K562 (cell line): ENCODE measurements at regions not wholly inside any gene's neighbourhood (a gene's known extent, or its start where the extent isn't known, plus 50 kb on each side); places are given as distances from the start of the nearest gene placed in this dataset.

Source experiments
- ARID1B ChIP-seq: fragments of 450-650 bp; IDR thresholded peaks from 2 replicates; pipeline ENCODE4 v1.6.1; 2016; ENCODE audit warnings: antibody characterized with exemption, mild to moderate bottlenecking, inconsistent platforms
- ERF ChIP-seq: fragments of 450-650 bp; formaldehyde crosslinking; IDR thresholded peaks from 2 replicates; pipeline ENCODE4 v1.4.0; 2020; ENCODE audit warnings: mild to moderate bottlenecking, mixed read lengths
- GABPA ChIP-seq: fragments of 200-800 bp; sonication (Bioruptor generic); conservative IDR thresholded peaks from 2 replicates; pipeline ENCODE4 v1.6.1; 2016; ENCODE audit warnings: low read depth, missing genetic modification characterization, missing compliant biosample characterization
- L3MBTL2 ChIP-seq: fragments of 450-650 bp; IDR thresholded peaks from 2 replicates; pipeline ENCODE4 v1.6.1; 2016; ENCODE audit warnings: mild to moderate bottlenecking, moderate library complexity
- MTA3 ChIP-seq: fragments of 450-650 bp; formaldehyde crosslinking; IDR thresholded peaks from 2 replicates; pipeline ENCODE4 v1.6.1; 2017; ENCODE audit warnings: mild to moderate bottlenecking, borderline replicate concordance
- NFIC ChIP-seq: fragments of 450-650 bp; IDR thresholded peaks from 2 replicates; pipeline ENCODE4 v1.6.1; 2017; ENCODE audit warnings: mild to moderate bottlenecking, inconsistent platforms
- RAD21 ChIP-seq, 2 experiments: fragments of 250-450 bp in 1 of 2; fragments of 450-650 bp in 1 of 2; sonication (Bioruptor Pico) in 1 of 2; formaldehyde crosslinking in 1 of 2; IDR thresholded peaks in 1 of 2; conservative IDR thresholded peaks in 1 of 2; 2 replicates each; pipeline versions ENCODE4 v1.4.0 to v1.8.0; 2020 to 2022; ENCODE audit warnings: mild to moderate bottlenecking in 2 of 2, moderate library complexity in 1 of 2
- RBM25 ChIP-seq: fragments of 200-400 bp; formaldehyde crosslinking; IDR thresholded peaks from 2 replicates; pipeline ENCODE4 v1.6.1; 2018; ENCODE audit warnings: low read length, low read depth, moderate library complexity; ENCODE audit not compliant: severe bottlenecking
- ZNF24 ChIP-seq: fragments of 450-650 bp; IDR thresholded peaks from 2 replicates; pipeline ENCODE4 v1.6.1; 2016
- ZNF436 ChIP-seq: fragments of 250-450, 450-650 bp; sonication (Bioruptor Pico); formaldehyde crosslinking; IDR thresholded peaks from 2 replicates; pipeline ENCODE4 v1.7.0; 2020; ENCODE audit warnings: mild to moderate bottlenecking
- ZNF444 ChIP-seq: fragments of 250-450 bp; sonication (Bioruptor Pico); IDR thresholded peaks from 2 replicates; pipeline ENCODE4 v1.4.0; 2020; ENCODE audit warnings: mild to moderate bottlenecking, moderate library complexity
- TF ChIP-seq, protein P1 (sequence below), 2 experiments: fragments of 450-650 bp; IDR thresholded peaks; 2 replicates each; pipeline ENCODE4 v1.6.1; 2018; ENCODE audit warnings: mild to moderate bottlenecking in 2 of 2, low read depth in 1 of 2; ENCODE audit not compliant: partially characterized antibody in 2 of 2
- TF ChIP-seq, protein P2 (sequence below), 2 experiments: fragments of 450-650 bp in 1 of 2; sonication (generic) in 1 of 2; formaldehyde crosslinking in 1 of 2; IDR thresholded peaks; 2 replicates each; pipeline versions ENCODE4 v1.7.1 to v1.9.0; 2016 to 2022; ENCODE audit warnings: inconsistent platforms in 1 of 2, mild to moderate bottlenecking in 1 of 2, missing genetic modification reagents in 1 of 2

DNA sequence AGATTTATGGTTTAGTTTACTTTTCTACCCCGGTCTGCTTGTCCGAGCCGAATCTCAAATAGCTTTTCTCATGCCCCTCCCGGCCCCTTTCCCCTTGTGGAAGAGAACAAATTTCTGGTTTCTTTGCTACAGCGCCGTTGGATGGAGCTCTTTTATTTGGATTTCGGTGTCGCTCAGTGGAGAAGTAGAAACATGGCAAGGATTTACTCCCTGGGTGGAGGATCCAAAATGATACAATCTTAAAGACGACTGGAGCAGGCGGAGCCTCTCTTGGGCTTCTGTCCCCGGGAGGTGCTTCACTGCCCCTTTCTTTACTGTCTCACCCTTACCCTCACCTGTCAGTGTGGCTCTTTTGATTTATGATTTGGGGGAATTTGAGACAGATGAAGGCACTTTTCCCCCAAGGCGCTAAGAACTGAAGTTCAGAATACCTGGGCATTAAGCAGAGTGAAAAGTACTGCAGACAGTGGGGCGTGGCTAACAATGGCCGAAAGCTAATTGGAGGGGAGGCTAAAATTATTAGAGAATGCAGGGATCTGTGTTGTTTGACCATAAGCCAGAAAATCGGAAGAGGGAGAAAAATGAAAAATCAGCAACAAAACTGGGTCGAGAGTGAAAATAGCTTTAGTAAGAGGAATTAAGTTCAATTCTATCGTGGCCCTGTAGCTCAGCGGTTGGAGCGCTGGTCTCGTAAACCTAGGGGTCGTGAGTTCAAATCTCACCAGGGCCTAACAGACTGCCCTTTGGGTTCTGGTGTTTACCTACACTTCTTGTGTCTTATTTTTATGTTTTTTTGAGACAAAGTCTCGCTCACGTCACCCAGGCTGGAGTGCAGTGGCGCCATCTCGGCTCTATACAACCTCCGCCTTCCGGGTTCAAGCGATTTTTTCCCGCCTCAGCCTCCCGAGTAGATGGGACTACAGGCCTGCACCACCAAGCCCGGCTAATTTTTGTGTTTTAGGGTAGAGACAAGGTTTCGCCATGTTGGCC is 145.1 kb upstream of the ZNF184 start (continued):
- TF ChIP-seq, protein P1, sequence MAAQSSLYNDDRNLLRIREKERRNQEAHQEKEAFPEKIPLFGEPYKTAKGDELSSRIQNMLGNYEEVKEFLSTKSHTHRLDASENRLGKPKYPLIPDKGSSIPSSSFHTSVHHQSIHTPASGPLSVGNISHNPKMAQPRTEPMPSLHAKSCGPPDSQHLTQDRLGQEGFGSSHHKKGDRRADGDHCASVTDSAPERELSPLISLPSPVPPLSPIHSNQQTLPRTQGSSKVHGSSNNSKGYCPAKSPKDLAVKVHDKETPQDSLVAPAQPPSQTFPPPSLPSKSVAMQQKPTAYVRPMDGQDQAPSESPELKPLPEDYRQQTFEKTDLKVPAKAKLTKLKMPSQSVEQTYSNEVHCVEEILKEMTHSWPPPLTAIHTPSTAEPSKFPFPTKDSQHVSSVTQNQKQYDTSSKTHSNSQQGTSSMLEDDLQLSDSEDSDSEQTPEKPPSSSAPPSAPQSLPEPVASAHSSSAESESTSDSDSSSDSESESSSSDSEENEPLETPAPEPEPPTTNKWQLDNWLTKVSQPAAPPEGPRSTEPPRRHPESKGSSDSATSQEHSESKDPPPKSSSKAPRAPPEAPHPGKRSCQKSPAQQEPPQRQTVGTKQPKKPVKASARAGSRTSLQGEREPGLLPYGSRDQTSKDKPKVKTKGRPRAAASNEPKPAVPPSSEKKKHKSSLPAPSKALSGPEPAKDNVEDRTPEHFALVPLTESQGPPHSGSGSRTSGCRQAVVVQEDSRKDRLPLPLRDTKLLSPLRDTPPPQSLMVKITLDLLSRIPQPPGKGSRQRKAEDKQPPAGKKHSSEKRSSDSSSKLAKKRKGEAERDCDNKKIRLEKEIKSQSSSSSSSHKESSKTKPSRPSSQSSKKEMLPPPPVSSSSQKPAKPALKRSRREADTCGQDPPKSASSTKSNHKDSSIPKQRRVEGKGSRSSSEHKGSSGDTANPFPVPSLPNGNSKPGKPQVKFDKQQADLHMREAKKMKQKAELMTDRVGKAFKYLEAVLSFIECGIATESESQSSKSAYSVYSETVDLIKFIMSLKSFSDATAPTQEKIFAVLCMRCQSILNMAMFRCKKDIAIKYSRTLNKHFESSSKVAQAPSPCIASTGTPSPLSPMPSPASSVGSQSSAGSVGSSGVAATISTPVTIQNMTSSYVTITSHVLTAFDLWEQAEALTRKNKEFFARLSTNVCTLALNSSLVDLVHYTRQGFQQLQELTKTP (IDR thresholded peaks at IDR 0.05; ENCODE audit: low read depth in 1 of 2, partially characterized antibody in 2 of 2): peak; percentile 13 to 26
- TF ChIP-seq MTA3 (peak; percentile 34), RAD21 (CRISPR knock-in tag; conservative IDR thresholded peaks at IDR 0.05 in 1 of 2, IDR thresholded peaks at IDR 0.05 in 1 of 2) (peak; percentile 19 to 55), ZNF436 (no peak), RBM25 (peak; percentile 20), ARID1B (peak; percentile 25; the same call in 1 of the 2 replicates), L3MBTL2 (peak; percentile 25; the same call in 1 of the 2 replicates), NFIC (peak; percentile 64), ZNF444 (CRISPR knock-in tag) (no peak), ERF (CRISPR knock-in tag) (no peak), ZNF24 (0 out of 2 replicates have a peak, but pooled peaks have one; percentile 9), GABPA (tag) (0 out of 2 replicates have a peak, but pooled peaks have one; percentile 7)
- TF ChIP-seq, protein P2, sequence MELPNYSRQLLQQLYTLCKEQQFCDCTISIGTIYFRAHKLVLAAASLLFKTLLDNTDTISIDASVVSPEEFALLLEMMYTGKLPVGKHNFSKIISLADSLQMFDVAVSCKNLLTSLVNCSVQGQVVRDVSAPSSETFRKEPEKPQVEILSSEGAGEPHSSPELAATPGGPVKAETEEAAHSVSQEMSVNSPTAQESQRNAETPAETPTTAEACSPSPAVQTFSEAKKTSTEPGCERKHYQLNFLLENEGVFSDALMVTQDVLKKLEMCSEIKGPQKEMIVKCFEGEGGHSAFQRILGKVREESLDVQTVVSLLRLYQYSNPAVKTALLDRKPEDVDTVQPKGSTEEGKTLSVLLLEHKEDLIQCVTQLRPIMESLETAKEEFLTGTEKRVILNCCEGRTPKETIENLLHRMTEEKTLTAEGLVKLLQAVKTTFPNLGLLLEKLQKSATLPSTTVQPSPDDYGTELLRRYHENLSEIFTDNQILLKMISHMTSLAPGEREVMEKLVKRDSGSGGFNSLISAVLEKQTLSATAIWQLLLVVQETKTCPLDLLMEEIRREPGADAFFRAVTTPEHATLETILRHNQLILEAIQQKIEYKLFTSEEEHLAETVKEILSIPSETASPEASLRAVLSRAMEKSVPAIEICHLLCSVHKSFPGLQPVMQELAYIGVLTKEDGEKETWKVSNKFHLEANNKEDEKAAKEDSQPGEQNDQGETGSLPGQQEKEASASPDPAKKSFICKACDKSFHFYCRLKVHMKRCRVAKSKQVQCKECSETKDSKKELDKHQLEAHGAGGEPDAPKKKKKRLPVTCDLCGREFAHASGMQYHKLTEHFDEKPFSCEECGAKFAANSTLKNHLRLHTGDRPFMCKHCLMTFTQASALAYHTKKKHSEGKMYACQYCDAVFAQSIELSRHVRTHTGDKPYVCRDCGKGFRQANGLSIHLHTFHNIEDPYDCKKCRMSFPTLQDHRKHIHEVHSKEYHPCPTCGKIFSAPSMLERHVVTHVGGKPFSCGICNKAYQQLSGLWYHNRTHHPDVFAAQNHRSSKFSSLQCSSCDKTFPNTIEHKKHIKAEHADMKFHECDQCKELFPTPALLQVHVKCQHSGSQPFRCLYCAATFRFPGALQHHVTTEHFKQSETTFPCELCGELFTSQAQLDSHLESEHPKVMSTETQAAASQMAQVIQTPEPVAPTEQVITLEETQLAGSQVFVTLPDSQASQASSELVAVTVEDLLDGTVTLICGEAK (IDR thresholded peaks at IDR 0.05): peak; percentile 82
- TF ChIP-seq, protein P2 (CRISPR knock-in tag; IDR thresholded peaks at IDR 0.05): no peak
